AG20443 (cell line): ENCODE measurements at regions not wholly inside any gene's neighbourhood (a gene's known extent, or its start where the extent isn't known, plus 50 kb on each side); places are given as distances from the start of the nearest gene placed in this dataset.
"Not testable (repeated sequence)": the region's sequence is repeated elsewhere in the genome, so short reads cannot be mapped to it uniquely, and the experiment has no call there.

Experiments
- DNase-seq: peaks from one replicate; pipeline ENCODE4 v3.0.0; 2012; ENCODE audit warnings: low spot score, mixed read lengths

- DNase-seq, result no peak
These were observed 253.7 kb upstream of the DIAPH2 start for GRCh38 chrX:96430756-96431455.

- no peak for DNase-seq
These were observed 252.0 kb upstream of the DIAPH2 start for GRCh38 chrX:96432647-96433046.

- DNase-seq, result no peak
These were observed 251.1 kb upstream of the DIAPH2 start for GRCh38 chrX:96433409-96434077.

GRCh38 chrX:96435378-96436035 lies 249.1 kb upstream of the DIAPH2 start:
- DNase-seq, result peak; percentile 7

GRCh38 chrX:96436105-96436504 lies 248.5 kb upstream of the DIAPH2 start:
- peak; percentile 20 for DNase-seq

DNA sequence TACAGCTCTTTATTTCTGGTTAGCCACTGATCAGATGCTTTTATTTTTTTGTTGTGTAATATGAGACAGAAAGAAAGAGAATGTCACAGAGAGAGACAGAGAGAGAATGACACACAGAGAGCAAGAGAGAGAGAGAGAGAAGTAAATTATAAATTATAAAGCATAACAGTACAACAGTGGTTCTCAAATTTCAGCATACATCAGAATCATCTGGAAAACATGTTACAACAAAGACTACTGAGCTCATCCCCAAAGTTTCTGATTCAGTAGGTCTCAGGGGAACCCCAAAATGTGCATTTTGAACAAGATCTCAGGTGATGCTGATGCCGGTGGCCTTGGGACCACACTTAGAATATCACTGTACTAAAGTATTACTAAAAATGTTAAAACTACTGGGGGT lies 245.8 kb upstream of the DIAPH2 start:
- no peak for DNase-seq

GRCh38 chrX:96440941-96441340 lies 243.7 kb upstream of the DIAPH2 start:
- DNase-seq, result no peak

- no peak for DNase-seq
These were observed 239.0 kb upstream of the DIAPH2 start for GRCh38 chrX:96445531-96446065.

- no peak for DNase-seq
These were observed 238.1 kb upstream of the DIAPH2 start for GRCh38 chrX:96446524-96446923.

DNA sequence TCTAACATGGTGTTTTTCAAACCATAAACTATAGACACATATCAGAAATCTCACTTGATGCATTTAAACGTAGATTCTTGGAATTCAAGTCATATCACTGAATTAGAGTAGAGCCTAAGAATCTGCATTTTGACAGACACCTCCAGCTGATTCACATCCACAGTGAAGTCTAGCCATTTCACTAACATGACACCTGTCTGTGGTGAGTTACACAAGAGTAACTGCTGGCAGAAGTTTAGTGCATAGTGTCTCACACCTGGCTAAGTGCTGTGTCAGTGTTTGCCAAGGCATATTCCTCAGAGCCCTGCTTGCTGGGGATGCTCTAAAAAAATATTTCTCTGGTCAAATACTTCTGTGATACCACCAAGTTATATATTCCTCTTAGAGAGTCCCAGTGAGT lies 237.5 kb upstream of the DIAPH2 start:
- DNase-seq, result no peak

DNA sequence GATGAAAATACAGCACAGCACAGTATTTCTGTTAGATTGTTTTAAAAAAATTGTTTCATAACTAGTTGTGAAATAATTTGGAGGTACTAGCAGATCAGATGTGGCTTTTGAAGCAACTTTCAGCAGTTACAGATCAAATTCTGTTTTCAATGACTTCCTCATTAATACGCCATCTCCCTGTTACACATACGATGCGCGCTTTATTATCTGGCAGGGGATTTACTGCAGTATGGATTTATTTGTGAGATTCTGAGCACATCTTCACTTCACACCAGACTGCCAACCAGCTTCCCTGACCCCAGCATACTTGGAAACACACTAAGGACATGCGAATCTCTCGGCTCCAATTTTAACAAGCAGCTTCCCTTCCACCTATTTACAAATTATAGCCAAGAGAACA lies 235.5 kb upstream of the DIAPH2 start:
- no peak for DNase-seq

DNA sequence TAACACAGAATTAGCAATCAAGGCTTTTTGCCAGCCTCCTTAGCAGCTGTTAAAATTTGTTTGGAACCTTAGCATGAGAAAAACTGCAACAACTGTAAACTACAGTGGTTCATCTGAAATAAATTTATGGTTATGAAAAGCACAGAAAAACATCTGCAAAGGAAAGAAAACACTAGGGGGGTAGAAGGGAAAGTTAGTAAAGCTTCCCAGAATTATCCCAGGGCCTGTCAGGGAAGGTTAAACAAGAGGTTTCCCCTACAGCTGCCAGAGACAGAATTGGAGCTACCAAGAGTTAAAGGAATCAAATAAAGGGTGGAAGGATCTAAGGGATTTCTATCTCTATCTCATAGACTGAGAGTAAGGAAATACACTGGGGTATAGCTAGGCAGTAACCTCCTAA lies 234.7 kb upstream of the DIAPH2 start:
- DNase-seq, result no peak

DNA sequence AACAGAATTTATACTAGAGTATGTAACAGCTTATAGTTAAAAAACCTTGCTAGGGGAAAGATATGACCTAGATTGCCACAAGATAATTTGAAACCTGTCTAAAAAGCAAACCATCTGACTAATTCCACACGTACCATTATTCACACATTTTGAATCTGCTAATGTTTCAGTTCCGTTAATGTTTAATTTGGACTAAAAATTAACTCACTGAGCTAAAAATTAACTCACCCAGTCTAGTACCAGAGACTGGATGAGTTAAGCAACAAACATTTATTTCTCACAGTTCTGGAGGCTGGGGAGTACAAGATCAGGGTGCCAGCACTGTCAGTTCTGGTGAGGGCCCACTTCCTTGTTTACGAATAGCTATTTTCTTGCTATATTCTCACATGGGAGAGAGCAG lies 231.5 kb upstream of the DIAPH2 start:
- DNase-seq, result no peak

GRCh38 chrX:96455078-96455477 lies 229.6 kb upstream of the DIAPH2 start:
- no peak for DNase-seq

- no peak for DNase-seq
These were observed 219.6 kb upstream of the DIAPH2 start for GRCh38 chrX:96464880-96465558.

- DNase-seq, result no peak
These were observed 210.5 kb upstream of the DIAPH2 start for GRCh38 chrX:96474029-96474740.

DNA sequence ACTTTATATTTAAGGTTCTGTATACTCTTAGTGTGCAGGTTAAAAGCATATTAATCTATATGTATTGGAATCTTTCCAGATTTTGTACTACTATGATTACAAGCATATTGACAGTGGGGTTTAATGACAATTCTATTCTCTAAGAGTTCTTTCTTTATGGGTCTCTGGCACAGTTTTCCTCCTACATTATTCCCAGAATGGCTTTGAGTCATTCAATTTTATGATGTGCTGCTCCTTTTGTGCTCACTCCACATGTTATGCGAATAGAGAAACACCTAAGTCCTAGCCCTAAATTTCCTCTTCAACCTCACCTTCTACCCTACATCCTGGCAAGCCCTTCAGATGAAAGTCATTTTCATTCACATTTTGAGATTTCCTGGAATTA lies 209.9 kb upstream of the DIAPH2 start:
- no peak for DNase-seq

GRCh38 chrX:96480081-96480480 lies 204.6 kb upstream of the DIAPH2 start:
- DNase-seq, result peak; percentile 7

DNA sequence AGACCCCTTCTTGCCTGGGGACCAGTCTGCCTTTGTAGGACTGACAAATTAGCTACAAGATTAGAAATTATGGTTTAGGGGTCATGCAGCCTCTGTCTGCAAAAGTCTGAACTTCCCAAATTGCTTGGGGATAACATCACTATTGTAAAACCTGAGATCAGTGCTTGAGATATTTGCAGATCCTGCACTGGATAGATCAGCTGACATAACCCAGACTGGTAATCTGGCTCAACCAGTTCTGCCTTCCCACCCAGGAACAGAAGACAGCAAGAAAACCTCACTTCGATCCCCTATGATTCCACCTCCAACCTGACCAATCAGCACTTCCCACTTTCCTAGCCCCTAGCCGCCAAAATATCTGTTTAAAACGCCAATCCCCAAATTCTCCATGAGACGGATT lies 202.8 kb upstream of the DIAPH2 start:
- DNase-seq, result no peak

DNA sequence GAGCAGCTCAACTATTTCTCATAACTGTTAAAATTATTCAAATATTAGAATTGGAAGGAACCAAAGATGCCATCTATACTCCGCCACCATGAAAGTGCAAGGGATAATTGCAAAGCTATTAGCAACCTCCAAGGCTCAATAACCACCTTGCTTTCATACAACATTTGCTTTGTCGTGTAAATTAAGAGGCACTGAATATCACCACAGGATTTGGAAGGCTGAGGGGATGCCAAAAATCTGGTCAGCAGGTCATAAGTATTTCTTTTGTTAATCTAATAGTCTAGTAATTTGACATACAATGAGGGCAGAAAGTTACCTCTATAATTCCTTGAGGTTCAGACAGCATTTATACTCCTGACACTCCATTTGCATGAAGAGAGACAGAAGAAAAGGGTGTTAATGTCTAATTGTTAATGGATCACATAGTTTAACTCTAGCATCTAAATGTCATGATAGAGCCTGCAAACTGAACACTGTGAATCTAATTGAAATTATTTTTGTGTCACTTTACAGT lies 200.9 kb upstream of the DIAPH2 start:
- DNase-seq, result no peak

DNA sequence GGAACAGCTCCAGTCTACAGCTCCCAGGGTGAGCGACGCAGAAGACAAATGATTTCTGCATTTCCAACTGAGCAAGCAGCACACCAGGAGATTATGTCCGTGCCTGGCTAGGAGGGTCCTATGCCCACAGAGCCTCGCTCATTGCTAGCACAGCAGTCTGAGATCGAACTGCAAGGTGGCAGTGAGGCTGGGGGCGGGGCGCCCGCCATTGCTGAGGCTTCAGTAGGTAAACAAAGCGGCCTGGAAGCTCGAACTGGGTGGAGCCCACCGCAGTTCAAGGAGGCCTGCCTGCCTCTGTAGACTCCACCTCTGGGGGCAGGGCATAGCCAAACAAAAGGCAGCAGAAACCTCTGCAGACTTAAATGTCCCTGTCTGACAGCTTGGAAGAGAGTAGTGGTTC lies 198.0 kb upstream of the DIAPH2 start:
- not testable (repeated sequence) for DNase-seq

DNA sequence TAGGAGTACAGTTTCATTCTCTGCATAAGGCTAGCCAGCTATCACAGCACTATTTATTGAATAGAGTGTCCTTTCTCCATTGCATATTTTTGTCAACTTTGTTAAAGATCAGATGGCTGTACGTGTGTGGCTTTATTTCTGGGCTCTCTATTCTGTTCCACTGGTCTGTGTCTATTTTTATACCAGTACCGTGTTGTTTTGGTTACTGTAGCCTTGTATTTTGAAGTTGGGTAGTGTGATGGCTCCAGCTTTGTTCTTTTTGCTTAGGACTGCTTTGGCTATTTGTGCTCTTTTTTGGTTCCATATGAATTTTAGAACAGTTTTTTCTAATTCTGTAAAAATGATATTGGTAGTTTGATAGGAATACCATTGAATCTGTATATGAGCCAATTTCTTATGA lies 182.1 kb upstream of the DIAPH2 start:
- no peak for DNase-seq
